Mesothelial cell of epicardium (in vitro differentiated cells): ENCODE measurements at regions not wholly inside any gene's neighbourhood (a gene's known extent, or its start where the extent isn't known, plus 50 kb on each side); places are given as distances from the start of the nearest gene placed in this dataset.
"Not testable (repeated sequence)": the region's sequence is repeated elsewhere in the genome, so short reads cannot be mapped to it uniquely, and the experiment has no call there.

Source experiments
- DNase-seq, 2 experiments: peaks; one replicate each; pipeline ENCODE4 v3.0.0; 2021; ENCODE audit warnings: low spot score in 2 of 2; ENCODE audit not compliant: unreplicated experiment in 2 of 2
- H3K27ac Mint-ChIP-seq: 2 replicates; pipeline ENCODE4 v1.8.0; 2021; ENCODE audit warnings: mixed read lengths
- H3K27me3 Mint-ChIP-seq: 2 replicates; pipeline ENCODE4 v1.8.0; 2021; ENCODE audit warnings: low read depth, mixed read lengths
- H3K36me3 Mint-ChIP-seq: 2 replicates; pipeline ENCODE4 v1.8.0; 2021; ENCODE audit warnings: mixed read lengths
- H3K4me1 Mint-ChIP-seq: 2 replicates; pipeline ENCODE4 v1.8.0; 2021; ENCODE audit warnings: mixed read lengths
- H3K4me3 Mint-ChIP-seq: 2 replicates; pipeline ENCODE4 v1.8.0; 2021; ENCODE audit warnings: mild to moderate bottlenecking, moderate library complexity, mixed read lengths
- H3K9me3 Mint-ChIP-seq: 2 replicates; pipeline ENCODE4 v1.8.0; 2021; ENCODE audit warnings: mixed read lengths
- CTCF ChIP-seq: fragments of 200-600 bp; sonication (generic); IDR thresholded peaks from one replicate; pipeline ENCODE4 v1.5.0; 2021; ENCODE audit warnings: antibody characterized with exemption; ENCODE audit not compliant: unreplicated experiment

- H3K4me3 Mint-ChIP-seq: no peak overlapping the region
- peaks cover 12% of the 10 kb centered on the region for H3K4me1 Mint-ChIP-seq
- TF ChIP-seq CTCF: no peak
- no peak for DNase-seq
- H3K27ac Mint-ChIP-seq: peak overlapping the region; percentile 3
- H3K27me3 Mint-ChIP-seq: no peaks in the 10 kb centered on the region
- H3K9me3 Mint-ChIP-seq: peaks cover 14% of the 10 kb centered on the region
- H3K36me3 Mint-ChIP-seq: peaks cover 3% of the 10 kb centered on the region
These were observed 171.0 kb upstream of the DAAM1 start for GRCh38 chr14:59017285-59017965.

- no peaks in the 10 kb centered on the region for H3K27me3 Mint-ChIP-seq
- H3K9me3 Mint-ChIP-seq: peaks cover 8% of the 10 kb centered on the region
- TF ChIP-seq CTCF: no peak
- H3K4me3 Mint-ChIP-seq: no peak overlapping the region
- no peak overlapping the region for H3K27ac Mint-ChIP-seq
- H3K36me3 Mint-ChIP-seq: no peaks in the 10 kb centered on the region
- no peak for DNase-seq
- H3K4me1 Mint-ChIP-seq: peaks cover 12% of the 10 kb centered on the region
These were observed 170.0 kb upstream of the DAAM1 start for GRCh38 chr14:59018460-59018859.

GRCh38 chr14:59018978-59019377 lies 169.5 kb upstream of the DAAM1 start:
- peaks cover 6% of the 10 kb centered on the region for H3K9me3 Mint-ChIP-seq
- TF ChIP-seq CTCF: peak; percentile 17
- H3K4me1 Mint-ChIP-seq: peaks cover 14% of the 10 kb centered on the region
- H3K4me3 Mint-ChIP-seq: no peak overlapping the region
- no peak overlapping the region for H3K27ac Mint-ChIP-seq
- DNase-seq: no peak
- no peaks in the 10 kb centered on the region for H3K27me3 Mint-ChIP-seq
- H3K36me3 Mint-ChIP-seq: no peaks in the 10 kb centered on the region

GRCh38 chr14:59020382-59020781 lies 168.1 kb upstream of the DAAM1 start:
- Mint-ChIP-seq H3K36me3 (no peaks in the 10 kb centered on the region), H3K4me3 (no peak overlapping the region), H3K4me1 (peaks cover 14% of the 10 kb centered on the region), H3K27me3 (no peaks in the 10 kb centered on the region), H3K9me3 (peaks cover 6% of the 10 kb centered on the region), H3K27ac (no peak overlapping the region)
- DNase-seq: no peak
- no peak for TF ChIP-seq CTCF

- Mint-ChIP-seq H3K27ac (no peak overlapping the region), H3K27me3 (no peaks in the 10 kb centered on the region), H3K4me1 (peaks cover 10% of the 10 kb centered on the region), H3K4me3 (no peak overlapping the region), H3K36me3 (no peaks in the 10 kb centered on the region), H3K9me3 (peaks cover 6% of the 10 kb centered on the region)
- no peak for TF ChIP-seq CTCF
- DNase-seq: no peak
These were observed 166.3 kb upstream of the DAAM1 start for GRCh38 chr14:59022144-59022543.

GRCh38 chr14:59026081-59026480 lies 162.4 kb upstream of the DAAM1 start:
- TF ChIP-seq CTCF: no peak
- no peak overlapping the region for H3K27ac Mint-ChIP-seq
- no peaks in the 10 kb centered on the region for H3K36me3 Mint-ChIP-seq
- no peaks in the 10 kb centered on the region for H3K27me3 Mint-ChIP-seq
- no peak overlapping the region for H3K4me3 Mint-ChIP-seq
- DNase-seq: no peak
- peaks cover 14% of the 10 kb centered on the region for H3K4me1 Mint-ChIP-seq
- peaks cover 6% of the 10 kb centered on the region for H3K9me3 Mint-ChIP-seq

- not testable (repeated sequence) for H3K27me3 Mint-ChIP-seq, H3K4me3 Mint-ChIP-seq, H3K36me3 Mint-ChIP-seq
These were observed 161.8 kb upstream of the DAAM1 start for GRCh38 chr14:59026640-59027039.

More at GRCh38 chr14:59026640-59027039, 161.8 kb upstream of the DAAM1 start:
- DNase-seq, H3K27ac Mint-ChIP-seq, H3K9me3 Mint-ChIP-seq: not testable (repeated sequence)
- peaks cover 14% of the 10 kb centered on the region for H3K4me1 Mint-ChIP-seq
